HG03095 (cell line): ENCODE measurements at regions not wholly inside any gene's neighbourhood (a gene's known extent, or its start where the extent isn't known, plus 50 kb on each side); places are given as distances from the start of the nearest gene placed in this dataset.

ENCODE experiments used
- ATAC-seq: cut with Tn5 transposase; IDR thresholded peaks from one replicate; pipeline ENCODE4 v1.9.1; 2021; ENCODE audit warnings: moderate library complexity; ENCODE audit not compliant: unreplicated experiment

DNA sequence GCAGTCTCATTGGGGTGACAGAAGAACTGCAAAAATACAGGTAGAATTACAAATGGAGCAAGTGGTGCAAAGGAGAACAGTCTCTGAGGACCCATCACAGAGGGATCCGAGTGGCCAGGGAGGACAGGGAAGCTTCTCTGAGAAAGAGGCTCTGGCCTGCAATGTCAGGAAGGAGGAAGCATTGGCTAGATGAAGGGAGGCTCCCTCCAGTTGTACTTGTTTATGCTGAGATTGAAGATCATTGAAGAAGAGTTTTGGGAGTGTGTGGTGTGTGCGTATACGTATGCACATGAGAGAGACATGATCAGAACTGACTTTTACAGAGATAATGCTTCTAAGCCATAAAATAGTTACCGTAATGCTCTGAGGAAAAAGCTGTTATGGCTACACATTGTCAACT is 274.7 kb upstream of the FZD8 start:
- no peak for ATAC-seq

DNA sequence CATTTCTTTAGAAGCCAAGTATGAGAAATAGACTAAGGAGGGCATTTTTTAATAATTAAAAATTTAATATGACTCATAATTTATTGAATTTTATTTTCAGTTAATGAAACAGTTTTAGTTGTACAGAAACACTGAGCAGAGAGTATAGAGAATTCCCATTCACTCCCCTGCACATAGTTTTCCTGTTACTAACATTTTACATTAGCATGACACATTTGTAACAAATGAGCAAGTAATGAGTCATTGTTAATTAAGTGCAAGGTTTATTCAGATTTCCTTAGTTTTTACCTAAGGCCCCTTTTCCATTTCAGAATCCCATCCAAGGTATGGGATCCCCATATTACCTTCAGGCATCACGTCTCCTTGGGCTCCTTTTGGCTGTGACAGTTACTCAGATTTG is 271.5 kb upstream of the FZD8 start:
- ATAC-seq: no peak

DNA sequence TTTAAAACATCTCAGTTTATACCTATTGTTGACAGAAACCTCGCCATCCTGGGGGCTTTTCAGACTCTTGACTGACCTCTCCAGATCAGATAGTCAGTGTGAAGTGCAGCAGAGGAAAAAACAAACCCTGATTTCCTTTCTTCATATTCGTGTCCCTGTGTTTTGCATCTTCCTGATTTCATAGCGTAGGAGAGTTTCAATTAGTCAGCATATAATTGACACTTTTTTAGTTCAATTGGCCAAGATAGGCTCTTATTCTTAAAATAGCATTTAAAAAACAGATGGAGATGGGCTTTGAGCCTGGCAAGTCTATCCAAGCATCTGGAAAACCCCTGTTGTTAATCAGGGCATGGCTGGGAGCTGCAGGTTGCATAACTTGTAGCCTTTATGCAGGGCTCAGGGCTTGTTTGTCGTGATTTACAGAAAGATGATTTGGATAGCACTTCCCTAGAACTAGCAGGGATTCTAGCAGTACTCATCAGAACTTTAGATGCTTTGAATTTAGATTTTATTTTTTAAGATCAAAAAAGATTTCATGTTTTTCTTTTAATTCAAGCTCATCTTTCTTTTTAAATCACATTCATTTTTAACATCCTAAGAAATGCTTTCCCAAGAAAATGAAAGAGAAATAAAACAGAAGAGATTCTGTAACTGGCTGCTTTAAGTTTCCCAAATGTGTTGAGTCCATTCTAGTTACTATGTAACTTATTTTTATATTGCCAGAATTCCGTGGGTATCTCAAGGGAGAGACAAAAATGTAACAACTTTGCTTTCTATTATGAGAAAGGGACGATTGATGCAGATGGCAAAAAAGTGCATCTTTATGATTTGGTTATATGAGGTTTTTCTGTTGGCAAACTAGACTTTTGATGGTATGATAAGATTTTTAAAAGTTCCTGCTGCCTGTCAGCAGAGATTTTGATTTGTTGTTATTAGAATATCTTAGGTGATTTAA is 270.8 kb upstream of the FZD8 start:
- no peak for ATAC-seq

DNA sequence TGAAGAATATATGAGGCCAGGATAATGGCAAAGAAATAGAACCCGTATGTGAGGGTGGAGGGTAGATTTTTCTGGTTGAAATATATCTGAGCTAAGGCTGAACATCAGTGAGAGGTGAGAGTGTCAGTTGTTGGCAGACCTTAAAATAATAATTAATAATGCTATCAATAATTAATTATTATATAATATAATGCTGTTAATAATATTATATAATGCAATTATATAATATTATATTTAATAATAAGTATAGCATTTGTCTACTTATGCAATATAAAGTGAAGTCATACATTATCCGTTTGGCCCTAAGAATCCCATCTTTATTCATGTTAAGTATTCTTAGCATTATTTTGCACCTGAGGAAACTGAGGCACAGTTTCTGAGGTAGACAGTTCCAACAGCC is 269.9 kb upstream of the FZD8 start:
- ATAC-seq: no peak

DNA sequence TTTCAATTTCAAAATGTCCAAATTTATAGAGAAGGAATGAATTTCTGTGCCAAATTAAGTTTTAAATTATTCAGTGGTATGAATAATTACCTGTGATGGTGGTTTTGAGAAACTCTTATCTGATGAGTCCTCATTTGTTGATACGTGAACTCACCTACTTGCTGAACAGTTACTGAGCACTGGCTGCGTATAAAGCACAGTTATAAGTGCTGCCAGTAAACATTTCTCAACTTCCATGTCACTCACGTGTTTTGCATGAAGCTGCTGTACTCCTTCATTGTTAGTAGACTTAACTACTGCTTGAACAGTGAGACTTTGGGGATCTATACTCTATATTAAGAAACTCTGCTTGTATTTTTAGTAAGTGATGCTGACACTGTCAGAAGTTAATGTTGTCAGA is 269.1 kb upstream of the FZD8 start:
- ATAC-seq: no peak

DNA sequence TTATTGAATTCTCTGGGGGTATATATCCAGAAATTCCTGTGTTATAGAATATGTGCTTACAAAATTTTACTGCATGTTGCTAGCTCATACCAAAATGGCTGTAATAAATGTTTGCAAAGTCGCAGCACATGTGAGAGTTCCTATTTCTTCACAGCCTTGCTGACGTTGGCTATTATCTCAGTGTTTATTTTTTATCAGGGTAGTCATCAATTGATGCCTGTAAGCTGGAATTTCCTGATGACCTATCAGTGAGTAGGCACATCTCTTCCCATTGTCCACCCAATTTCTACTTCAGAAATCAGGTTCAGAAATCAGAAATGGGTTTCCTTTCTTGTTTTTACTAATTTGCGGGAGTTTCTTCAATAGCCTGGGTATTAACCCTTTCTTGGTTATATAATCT is 268.1 kb upstream of the FZD8 start:
- ATAC-seq: no peak

DNA sequence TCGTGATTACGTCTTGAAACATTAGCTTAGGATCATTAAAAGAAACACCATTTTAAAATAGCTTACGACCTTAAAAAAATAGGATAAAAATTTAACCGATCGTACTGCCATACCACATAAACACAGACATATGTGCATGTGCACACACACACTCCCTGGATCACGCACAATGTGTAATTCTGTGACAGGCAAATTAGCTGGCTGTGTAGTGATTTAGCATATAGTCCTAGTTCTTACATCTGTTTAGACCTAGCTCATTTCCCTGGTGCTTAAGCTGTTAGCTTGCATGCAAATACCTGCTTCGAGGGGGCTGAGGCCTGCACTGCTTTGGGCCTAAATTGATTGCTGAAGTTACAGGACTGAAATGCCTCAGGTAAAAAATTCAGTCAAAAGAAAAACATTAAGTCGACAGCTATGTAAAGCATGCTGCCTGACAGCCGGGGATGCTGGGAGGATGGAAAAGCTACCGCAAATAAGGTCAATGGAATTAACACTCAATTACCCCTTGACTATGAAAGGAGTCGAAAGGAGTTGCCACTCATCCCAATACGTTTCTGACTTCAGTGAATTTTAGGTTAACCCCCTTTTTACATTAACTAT is 267.1 kb upstream of the FZD8 start:
- ATAC-seq: no peak

DNA sequence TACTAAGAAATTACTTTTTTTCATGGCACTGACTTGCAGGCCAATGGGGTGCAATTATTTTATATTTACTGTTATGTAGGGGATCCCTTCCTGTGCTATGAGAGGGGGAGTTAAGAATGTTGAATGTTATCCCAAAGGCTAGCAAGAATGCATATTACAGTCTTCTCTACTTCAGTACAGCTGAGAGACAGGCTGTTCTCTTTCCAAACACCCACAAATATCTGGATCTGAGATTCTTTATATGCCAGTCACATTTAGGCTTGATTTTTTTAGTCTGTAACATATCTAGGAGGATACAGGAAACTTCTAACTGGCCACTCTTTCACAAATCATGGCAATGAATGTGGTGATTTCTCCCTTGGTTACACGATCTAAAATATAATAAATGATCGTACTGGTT is 266.4 kb upstream of the FZD8 start:
- no peak for ATAC-seq

DNA sequence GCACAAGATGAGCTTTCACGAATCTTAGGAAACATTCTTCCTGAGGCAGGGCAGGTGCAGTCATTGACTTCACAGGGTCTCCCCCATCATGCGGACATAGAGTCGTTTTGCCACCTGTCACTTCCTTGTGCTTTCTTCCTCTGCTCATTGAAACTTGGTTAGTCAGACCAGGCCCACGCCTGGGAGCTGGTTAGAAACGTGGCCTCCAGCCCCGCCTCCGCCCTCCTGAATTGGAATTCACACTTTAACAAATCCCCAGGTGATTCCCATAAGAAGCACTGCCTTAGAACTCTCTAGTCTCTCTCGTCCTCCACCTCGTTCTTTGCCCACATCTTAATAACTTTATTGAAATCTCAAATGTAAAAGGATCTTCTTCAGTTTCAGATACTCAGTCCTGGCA is 265.5 kb upstream of the FZD8 start:
- no peak for ATAC-seq

DNA sequence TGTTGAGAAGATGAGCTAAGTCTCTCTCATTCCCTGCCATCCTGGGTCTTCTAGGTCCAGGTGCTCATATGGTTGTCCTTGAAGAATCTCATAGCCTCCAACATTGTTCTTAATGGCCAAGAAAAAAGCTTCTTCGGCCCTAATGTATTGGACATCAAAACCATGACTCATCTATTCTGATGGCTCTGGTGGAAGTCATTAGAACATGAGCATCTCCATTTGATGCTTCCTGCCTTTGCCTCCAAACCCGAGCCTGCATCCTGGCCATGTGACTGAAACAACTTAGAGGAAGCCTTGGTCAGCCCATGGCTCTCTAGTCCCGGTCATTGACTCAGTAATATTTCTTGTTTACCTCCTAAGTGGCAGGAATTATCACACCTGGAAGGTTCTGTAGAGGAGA is 264.1 kb upstream of the FZD8 start:
- ATAC-seq: no peak

DNA sequence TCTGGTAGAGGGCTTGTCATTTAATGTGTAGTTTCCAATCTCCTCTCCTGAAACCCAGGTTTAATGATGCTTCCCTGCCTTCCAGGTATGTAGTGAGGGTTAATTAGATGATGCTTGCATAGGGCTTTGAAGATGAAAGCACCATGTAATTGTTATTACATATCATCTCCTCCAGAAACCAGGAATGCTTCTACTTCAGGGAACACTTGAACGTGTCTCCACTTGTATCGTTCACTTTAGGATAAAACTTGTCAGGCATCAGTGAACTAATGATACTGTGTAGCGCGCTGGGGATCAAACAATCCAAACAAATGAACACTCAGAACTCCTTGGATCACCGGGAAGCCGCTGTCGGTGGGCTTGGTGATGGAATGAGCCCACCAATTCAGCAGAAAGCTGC is 260.9 kb upstream of the FZD8 start:
- no peak for ATAC-seq

DNA sequence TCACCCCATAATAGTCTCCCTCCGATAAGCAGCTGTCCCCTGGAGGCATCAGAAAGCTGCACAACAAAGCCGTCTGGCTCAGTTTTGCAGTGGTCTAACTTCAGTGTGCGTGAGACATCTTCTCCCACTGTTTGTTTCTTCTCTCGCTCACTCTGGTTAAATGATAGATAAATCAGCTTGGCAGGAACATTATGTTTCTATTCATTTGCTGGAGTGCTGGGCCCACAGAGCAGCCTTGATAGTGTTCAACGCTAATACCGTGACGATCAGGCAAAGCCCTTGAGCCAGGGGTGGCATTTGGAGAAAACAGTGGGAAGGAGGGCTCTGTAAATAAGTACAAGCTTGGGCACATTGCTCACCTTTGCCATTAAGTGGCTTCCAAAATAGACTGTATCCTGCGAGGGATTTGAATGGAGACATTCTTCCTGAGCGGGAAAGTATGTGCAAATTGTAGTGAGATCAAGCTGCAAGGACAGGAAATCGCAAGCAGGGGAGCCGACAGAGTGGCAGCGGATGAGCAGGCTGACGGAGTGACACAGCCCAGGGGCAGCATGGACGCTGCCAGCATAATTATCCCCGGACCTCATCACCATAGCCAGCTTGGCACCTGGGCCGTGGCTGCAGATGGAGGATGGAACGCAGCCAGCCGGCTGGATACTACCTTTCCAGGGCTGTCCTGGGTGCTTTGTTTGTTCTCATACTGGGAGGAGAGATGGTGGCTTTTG is 256.8 kb upstream of the FZD8 start:
- no peak for ATAC-seq

DNA sequence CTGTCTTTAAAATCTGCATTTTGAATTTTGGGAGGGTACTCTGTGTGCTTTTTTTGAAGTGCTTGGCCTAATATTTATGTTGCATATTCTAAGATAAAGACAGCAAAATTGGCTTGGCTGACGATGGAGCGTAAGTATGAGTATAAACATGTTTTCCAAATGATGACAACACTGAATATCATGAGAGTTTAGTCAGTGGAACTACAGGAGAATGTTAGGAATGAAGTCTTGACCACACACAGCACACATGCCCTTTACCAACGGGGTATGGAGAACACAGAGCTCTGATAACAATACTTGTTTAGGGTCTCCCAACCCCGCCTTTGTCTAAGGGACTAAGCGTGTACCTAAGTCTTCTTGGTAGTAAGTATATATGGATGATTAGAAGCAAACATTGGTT is 253.9 kb upstream of the FZD8 start:
- no peak for ATAC-seq

DNA sequence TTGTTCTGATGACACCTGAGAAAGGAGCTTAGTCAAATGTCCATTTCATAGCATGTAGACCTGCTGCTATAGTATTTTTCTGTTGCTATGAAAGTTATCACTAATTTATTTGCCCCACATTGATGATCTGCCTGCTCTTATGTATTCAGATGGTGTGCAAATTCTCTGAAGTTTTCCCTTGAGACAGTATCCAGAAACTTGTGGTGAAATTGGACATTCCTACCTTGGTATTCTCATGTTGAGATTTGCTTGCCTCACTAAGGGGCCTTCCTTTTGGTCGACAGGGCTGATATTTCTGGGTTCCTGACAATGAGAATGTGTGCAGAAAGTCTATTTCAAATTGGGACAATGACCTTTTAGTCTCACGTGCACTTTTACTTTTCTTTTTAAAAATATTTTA is 253.2 kb upstream of the FZD8 start:
- no peak for ATAC-seq

DNA sequence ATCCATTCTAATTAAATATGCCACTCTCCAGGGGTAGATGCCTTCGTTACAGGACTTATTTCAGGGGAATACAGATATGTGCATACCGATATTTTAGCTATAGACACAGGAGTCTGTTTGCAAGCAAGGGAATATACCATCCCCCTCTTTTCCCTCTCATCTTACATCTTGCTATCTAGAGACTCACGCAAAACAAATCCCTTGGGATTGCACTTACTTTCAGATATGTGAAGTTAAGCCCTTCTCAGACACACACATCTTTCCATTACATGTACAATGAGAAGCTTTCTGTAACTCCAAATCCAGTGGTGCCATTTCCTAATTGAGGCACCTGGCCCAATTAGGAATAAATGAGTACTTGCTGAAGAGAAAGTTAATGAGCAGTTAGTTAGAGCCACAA is 250.4 kb upstream of the FZD8 start:
- no peak for ATAC-seq

DNA sequence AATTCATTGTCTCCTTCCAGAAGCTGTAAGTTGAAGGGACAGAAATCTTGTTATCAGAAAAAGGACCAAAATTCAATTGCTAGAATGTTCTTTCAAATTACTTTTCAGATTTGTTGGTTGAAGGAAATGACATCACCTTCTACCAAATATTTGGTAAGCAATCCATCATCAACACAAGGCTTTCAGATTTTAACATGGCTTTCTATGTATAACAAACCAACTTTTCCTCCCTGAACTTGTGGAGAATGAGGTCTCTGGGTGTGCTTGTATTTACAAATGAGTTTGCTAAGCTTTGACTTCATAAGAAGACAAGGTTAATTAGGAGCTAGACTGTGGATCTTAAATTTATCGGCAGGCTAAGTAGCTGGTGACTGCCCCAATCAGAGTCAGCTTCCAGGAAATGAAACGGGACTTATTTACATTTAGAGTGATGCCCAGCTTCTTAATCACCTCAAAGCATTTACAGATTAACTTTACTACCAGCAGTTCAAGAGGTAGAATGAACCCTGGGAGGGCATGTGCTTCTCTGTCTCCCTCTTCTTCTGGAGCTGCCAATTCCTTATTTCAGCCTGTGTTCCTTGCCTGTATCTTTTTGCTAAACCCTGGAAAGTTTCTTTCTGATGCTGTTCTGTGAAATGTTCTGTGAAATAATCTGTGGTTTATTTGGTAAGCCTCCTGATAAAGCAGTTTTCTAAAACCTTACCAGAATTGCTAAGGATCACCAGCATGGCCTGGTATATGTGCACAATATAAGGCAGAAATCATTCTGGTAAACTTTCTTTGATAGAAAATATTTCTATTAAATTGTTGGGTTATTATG is 248.8 kb upstream of the FZD8 start:
- no peak for ATAC-seq

DNA sequence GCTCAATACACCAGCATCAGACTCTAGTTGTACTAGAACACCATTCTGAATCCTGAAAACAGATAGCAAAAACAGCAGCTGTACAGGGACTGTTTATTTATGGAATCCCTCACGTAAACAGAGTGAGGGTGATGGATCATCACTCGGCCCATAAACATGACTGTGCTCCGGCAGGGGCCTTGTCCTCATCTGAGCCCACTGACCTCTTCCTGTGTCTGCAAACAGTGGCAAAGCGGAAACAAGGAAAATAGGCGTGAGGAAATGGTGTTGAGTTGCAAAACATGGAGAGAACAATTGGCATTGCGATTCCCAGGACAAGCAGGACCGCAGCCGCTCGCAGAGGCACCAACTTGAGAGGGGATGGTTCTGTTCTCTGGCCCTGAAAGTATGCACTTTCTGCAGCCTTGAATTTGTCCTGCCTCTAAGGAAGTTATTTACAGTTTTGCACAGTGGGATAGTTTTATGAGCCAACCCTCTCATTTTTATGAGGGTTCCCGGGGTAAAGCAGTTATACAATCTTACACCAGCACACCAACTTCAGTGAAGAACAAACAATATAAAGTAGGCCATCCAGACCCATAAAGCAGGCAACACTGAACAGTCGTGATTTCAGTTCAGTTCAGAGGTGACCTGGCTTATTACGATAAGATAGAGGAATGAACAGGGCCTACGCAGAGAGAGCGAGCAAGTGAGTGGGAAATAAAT is 248.0 kb upstream of the FZD8 start:
- no peak for ATAC-seq

DNA sequence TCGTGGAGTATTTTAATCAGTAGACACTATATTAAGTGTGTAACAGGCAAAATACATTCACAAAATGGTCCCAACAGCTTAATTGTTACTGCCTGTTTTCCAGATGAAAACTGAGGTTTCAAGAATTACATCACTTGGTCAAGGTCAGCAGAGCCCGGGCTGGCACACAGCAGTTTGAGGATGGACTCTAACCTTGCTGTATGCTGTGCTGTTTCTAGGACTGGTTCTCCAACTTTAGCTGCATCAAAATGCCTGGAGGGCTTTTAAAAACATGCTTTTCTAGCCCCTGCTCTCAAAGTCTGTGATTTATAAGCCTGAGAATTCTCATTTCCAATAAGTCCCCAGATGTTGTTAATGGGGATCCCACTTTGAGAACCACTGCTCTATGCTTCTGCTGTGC is 247.1 kb upstream of the FZD8 start:
- ATAC-seq: no peak

DNA sequence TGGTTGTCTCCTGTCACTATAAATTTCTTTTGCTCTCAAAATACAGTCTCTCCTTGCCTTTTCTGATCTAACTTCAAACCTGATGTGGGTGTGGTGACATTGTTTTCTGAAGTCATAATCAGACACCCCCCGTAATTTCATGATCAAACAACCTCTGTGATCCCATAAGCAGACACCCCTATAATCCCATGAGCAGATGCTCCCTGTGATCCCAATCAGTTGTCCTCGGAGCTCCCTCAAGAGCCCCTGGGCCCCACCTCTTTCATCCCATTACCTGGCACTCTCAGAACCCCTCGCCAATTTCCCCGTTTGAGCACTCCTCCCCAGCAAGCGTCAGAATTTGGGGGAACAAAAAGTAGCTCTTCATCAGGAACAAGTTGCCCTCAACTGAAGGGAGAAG is 246.3 kb upstream of the FZD8 start:
- no peak for ATAC-seq

DNA sequence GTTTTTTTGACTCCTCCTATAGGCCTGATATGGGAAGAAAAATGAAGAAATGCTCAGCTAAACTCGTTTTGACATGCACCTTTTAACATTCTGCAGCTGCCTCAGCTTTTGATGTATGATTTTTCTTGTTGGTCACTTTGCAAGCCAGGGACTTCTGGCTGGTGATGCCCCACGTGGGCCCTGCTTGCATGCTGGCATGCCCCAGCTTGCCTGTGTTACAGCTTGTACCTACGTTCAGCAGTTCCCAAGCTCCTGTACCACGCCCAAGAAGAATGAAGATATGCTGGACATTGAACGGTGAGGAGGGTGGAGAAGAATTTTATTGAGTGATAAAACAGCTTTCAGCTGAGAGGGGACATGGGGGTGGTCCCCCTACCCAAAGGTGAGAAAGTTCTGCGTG is 245.6 kb upstream of the FZD8 start:
- no peak for ATAC-seq

DNA sequence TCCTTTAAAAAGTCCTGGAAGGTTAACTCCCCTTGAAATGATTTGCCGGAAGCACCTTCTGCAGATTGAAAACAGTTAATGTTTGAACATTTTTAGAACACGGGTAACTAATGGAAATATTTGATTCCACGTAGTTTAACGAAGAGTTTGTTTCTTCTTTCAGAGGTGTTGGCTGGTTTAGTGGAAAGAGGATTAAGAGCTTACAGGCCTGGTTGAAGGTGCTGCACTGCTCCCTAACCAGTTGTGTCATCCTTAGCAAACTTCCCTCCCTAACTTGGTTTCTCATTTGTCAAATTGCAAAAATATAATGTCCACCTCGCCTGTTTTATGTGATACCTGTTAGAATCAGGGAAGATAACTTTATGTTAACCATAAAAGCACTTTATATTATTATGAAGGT is 243.0 kb upstream of the FZD8 start:
- ATAC-seq: no peak
